ENCODE measurements at regions not wholly inside any gene's neighbourhood (a gene's known extent, or its start where the extent isn't known, plus 50 kb on each side); places are given as distances from the start of the nearest gene placed in this dataset.

- ChIA-PET POLR2A (ENCODE audit: low non-redundant PET) (no interaction called here), CTCF (no interaction called here)
- Histone ChIP-seq H3K4me3 (ENCODE audit: low read depth, low read length, poor library complexity, severe bottlenecking) (no peak overlapping the region), H3K27ac (ENCODE audit: low read depth, low read length, poor library complexity, severe bottlenecking) (no peak overlapping the region), H3K36me3 (ENCODE audit: insufficient read depth, low read length, poor library complexity, severe bottlenecking) (no peaks in the 10 kb centered on the region), H3K9me3 (ENCODE audit: low read depth, low read length, poor library complexity, severe bottlenecking) (no peaks in the 10 kb centered on the region), H3K4me1 (ENCODE audit: insufficient read depth, low read length, poor library complexity, severe bottlenecking) (no peaks in the 10 kb centered on the region), H3K27me3 (replicated peaks; ENCODE audit: insufficient read depth, low read depth, low read length, poor library complexity) (no peaks in the 10 kb centered on the region)
- intact Hi-C loops (cut with micrococcal nuclease; ENCODE audit: unreplicated experiment) = no loop called here
- no peak for DNase-seq (ENCODE audit: low spot score)
- TF ChIP-seq CTCF (conservative IDR thresholded peaks at IDR 0.05; ENCODE audit: low read depth, low read length) (no peak), EZH2 (IDR thresholded peaks at IDR 0.05; ENCODE audit: borderline replicate concordance, low read depth, low read length, poor library complexity, severe bottlenecking) (no peak)
- BruUV-seq (replicated peaks) = no TSS peak
Measured at GRCh38 chr1:71240656-71241055, 159.8 kb upstream of the ZRANB2 start.

GRCh38 chr1:71236503-71236902 lies 155.7 kb upstream of the ZRANB2 start:
- ChIA-PET POLR2A (ENCODE audit: low non-redundant PET) (no interaction called here), CTCF (no interaction called here)
- no peak for DNase-seq (ENCODE audit: low spot score)
- Histone ChIP-seq H3K36me3 (ENCODE audit: insufficient read depth, low read length, poor library complexity, severe bottlenecking) (no peaks in the 10 kb centered on the region), H3K4me3 (ENCODE audit: low read depth, low read length, poor library complexity, severe bottlenecking) (no peak overlapping the region), H3K27me3 (replicated peaks; ENCODE audit: insufficient read depth, low read depth, low read length, poor library complexity) (no peaks in the 10 kb centered on the region), H3K27ac (ENCODE audit: low read depth, low read length, poor library complexity, severe bottlenecking) (no peak overlapping the region), H3K9me3 (ENCODE audit: low read depth, low read length, poor library complexity, severe bottlenecking) (no peaks in the 10 kb centered on the region), H3K4me1 (ENCODE audit: insufficient read depth, low read length, poor library complexity, severe bottlenecking) (no peaks in the 10 kb centered on the region)
- TF ChIP-seq EZH2 (IDR thresholded peaks at IDR 0.05; ENCODE audit: borderline replicate concordance, low read depth, low read length, poor library complexity, severe bottlenecking) (no peak), CTCF (conservative IDR thresholded peaks at IDR 0.05; ENCODE audit: low read depth, low read length) (no peak)
- no TSS peak for BruUV-seq (replicated peaks)
- intact Hi-C loops (cut with micrococcal nuclease; ENCODE audit: unreplicated experiment) = no loop called here

GRCh38 chr1:71233645-71234044 lies 152.8 kb upstream of the ZRANB2 start:
- H3K27ac ChIP-seq (ENCODE audit: low read depth, low read length, poor library complexity, severe bottlenecking) = no peak overlapping the region
- TF ChIP-seq EZH2 (IDR thresholded peaks at IDR 0.05; ENCODE audit: borderline replicate concordance, low read depth, low read length, poor library complexity, severe bottlenecking) (no peak), CTCF (conservative IDR thresholded peaks at IDR 0.05; ENCODE audit: low read depth, low read length) (no peak)
- no peak for DNase-seq (ENCODE audit: low spot score)
- H3K27me3 ChIP-seq (replicated peaks; ENCODE audit: insufficient read depth, low read depth, low read length, poor library complexity) = no peaks in the 10 kb centered on the region
- no peaks in the 10 kb centered on the region for H3K4me1 ChIP-seq (ENCODE audit: insufficient read depth, low read length, poor library complexity, severe bottlenecking)
- intact Hi-C loops (cut with micrococcal nuclease; ENCODE audit: unreplicated experiment) = no loop called here
- ChIA-PET POLR2A (ENCODE audit: low non-redundant PET) (no interaction called here), CTCF (no interaction called here)
- H3K36me3 ChIP-seq (ENCODE audit: insufficient read depth, low read length, poor library complexity, severe bottlenecking) = no peaks in the 10 kb centered on the region
- no peaks in the 10 kb centered on the region for H3K9me3 ChIP-seq (ENCODE audit: low read depth, low read length, poor library complexity, severe bottlenecking)
- H3K4me3 ChIP-seq (ENCODE audit: low read depth, low read length, poor library complexity, severe bottlenecking) = no peak overlapping the region
- no TSS peak for BruUV-seq (replicated peaks)

Data from A673 (cell line).